GM04504 (cell line): ENCODE measurements at regions not wholly inside any gene's neighbourhood (a gene's known extent, or its start where the extent isn't known, plus 50 kb on each side); places are given as distances from the start of the nearest gene placed in this dataset.
"Not testable (repeated sequence)": the region's sequence is repeated elsewhere in the genome, so short reads cannot be mapped to it uniquely, and the experiment has no call there.

ENCODE experiments used
- DNase-seq: peaks from one replicate; pipeline ENCODE4 v3.0.0-alpha.2; 2012; ENCODE audit warnings: low read depth

GRCh38 chr18:72995558-72995957, 127.8 kb upstream of the NETO1 start:
- DNase-seq = no peak

- DNase-seq = no peak
These were observed 125.5 kb upstream of the NETO1 start for GRCh38 chr18:72993250-72993649.

- no peak for DNase-seq
These were observed 123.6 kb upstream of the NETO1 start for GRCh38 chr18:72991379-72991778.

DNA sequence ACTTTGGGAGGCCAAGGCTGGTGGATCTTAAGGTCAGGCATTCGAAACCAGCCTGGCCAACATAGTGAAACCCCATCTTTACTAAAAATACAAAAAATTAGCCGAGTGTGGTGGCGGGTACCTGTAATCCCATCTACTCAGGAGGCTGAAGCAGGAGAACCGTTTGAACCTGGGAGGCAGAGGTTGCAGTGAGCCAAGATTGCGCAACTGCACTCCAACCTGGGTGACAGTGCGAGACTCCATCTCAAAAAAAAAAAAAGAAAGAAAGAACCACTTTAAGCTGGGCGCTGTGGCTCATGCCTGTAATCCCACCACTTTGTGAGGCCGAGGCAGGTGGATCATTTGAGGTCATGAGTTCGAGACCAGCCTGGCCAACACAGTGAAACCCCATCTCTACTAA, 119.8 kb upstream of the NETO1 start:
- DNase-seq = not testable (repeated sequence)

DNA sequence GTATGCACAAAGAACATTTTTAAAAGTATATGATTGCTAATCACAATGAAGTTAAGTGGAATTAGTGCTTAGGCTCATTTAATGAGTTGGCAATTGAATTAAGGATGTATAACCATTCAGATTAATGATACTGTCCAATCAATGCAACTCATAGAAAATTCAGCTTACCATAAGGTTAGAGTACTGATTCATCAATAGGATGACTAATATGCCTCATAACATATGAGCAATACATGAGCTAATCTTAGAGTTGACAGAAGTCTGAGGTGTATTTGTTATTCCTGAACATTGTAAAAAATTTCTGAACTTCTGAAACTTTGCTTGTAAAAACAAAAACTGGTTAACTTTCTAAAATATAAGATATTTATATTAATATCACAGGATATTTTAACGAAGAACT, 118.3 kb upstream of the NETO1 start:
- no peak for DNase-seq

- no peak for DNase-seq
These were observed 117.9 kb upstream of the NETO1 start for GRCh38 chr18:72985686-72986085.

DNA sequence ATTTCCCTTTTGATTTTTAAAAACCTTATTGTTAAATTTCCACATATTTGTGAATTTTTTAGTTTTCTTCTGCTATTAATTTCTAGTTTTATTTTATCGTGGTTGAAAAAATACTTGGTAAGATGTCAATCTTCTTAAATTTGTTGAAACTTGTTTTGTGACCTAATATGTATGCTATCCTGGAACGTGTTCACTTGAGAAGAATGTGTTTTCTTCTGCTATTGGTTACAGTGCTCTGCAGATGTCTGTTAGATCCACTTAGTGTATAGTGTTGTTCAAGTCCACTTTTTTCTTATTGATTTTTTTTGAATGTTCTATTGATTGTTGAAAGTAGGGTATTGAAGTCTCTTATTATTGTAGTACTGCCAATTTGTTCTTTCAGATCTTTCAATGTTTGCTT, 116.5 kb upstream of the NETO1 start:
- no peak for DNase-seq

GRCh38 chr18:72973841-72974240, 106.1 kb upstream of the NETO1 start:
- no peak for DNase-seq

DNA sequence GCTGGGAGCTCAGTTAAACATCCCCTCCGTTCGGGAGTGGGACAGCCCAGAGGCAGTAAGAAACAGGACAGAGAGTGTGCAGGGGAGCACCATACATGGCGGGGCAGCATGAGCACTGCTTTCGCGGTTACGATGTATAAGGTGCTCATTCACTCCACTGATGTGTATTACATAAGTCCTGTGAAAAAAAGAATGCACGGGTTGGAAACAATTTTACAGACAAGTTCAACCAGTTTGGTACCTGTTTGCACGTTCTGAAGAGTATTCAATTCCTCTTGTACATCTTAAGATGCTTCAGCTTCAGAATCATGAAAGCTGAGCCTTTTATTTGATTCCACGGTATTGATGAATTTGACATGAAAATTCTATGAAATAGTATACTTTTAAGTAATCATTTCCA, 97.8 kb upstream of the NETO1 start:
- DNase-seq = no peak

GRCh38 chr18:72958195-72958594, 90.4 kb upstream of the NETO1 start:
- not testable (repeated sequence) for DNase-seq

DNA sequence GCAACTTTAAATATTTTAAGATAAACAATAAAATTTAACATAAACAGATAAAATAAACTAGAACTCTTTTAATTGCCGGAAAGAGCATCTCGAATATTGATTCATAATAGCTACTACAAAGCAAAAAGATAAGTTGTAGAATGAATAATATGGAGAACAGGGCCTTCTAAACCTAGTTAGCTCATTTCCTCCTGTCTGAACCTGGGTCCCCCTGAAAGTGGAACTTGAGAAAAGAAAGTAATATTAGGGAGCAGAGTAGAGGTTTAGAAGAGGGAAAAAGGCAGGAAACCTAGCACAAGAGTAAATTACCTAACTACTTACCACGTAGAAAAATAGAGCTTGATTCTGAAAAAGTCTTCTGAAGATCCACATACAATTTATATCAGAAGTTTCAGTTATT, 80.7 kb upstream of the NETO1 start:
- DNase-seq = no peak

GRCh38 chr18:72942766-72943165, 75.0 kb upstream of the NETO1 start:
- DNase-seq = no peak

DNA sequence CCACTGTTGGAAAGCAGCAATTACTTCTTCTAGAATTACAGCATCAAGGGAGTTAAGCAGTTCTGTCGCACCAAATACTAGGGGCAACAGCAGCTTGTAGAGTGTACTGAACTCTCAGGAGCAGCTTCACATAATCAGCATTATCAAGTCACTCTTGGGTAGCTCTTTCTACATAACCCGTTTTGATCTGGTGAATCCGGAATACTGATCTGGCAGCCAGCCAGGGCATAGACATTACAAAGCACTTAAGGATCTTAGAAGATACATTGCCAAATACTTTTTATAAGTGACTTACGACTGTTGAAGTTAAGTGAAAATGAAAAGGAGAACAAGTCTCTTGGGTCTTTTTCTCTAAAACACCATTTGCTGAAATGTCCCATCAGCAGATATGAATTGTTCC, 73.2 kb upstream of the NETO1 start:
- DNase-seq = no peak

- no peak for DNase-seq
These were observed 72.7 kb upstream of the NETO1 start for GRCh38 chr18:72940509-72940908.

- DNase-seq = no peak
These were observed 68.0 kb upstream of the NETO1 start for GRCh38 chr18:72935744-72936143.

- DNase-seq = no peak
These were observed 55.1 kb upstream of the NETO1 start for GRCh38 chr18:72922895-72923294.
